ENCODE measurements at regions not wholly inside any gene's neighbourhood (a gene's known extent, or its start where the extent isn't known, plus 50 kb on each side); places are given as distances from the start of the nearest gene placed in this dataset.

- no peak for TF ChIP-seq CTCF (conservative IDR thresholded peaks at IDR 0.05)
- no peak for TF ChIP-seq EZH2 (IDR thresholded peaks at IDR 0.05; ENCODE audit: low read depth)
Measured at GRCh38 chr2:145689277-145689676, 1169.4 kb upstream of the ZEB2 start.
